Caco-2 (cell line): ENCODE measurements at regions not wholly inside any gene's neighbourhood (a gene's known extent, or its start where the extent isn't known, plus 50 kb on each side); places are given as distances from the start of the nearest gene placed in this dataset.

Experiments
- BruUV-seq: library from RNA; stranded (reverse); fragments of 400-500 nt; replicated peaks from 2 replicates; lab custom pipeline; 2021; lab: Mats Ljungman, UMichigan
- CTCF ChIA-PET: fragments of 300-600 bp; sonication (Branson Sonifier 250); formaldehyde crosslinking; loops from one replicate; lab custom pipeline; 2022; ENCODE audit warnings: antibody characterized with exemption; lab: Charles Lee
- POLR2A ChIA-PET: fragments of 300-600 bp; sonication (Branson Sonifier 250); formaldehyde crosslinking; loops from one replicate; lab custom pipeline; 2022; ENCODE audit warnings: antibody characterized with exemption; lab: Charles Lee
- DNase-seq, 2 experiments: peaks; one replicate each; pipeline versions ENCODE4 v3.0.0 to v3.0.0-alpha.2; 2020 to 2022
- H3K27me3 ChIP-seq: replicated peaks from 2 replicates; pipeline ENCODE4 v1.6.0; 2011; ENCODE audit warnings: low read length; ENCODE audit not compliant: control insufficient read depth, insufficient read depth
- H3K36me3 ChIP-seq: 2 replicates; pipeline ENCODE4 v1.5.1; 2011; ENCODE audit warnings: low read length; ENCODE audit not compliant: control insufficient read depth, insufficient read depth
- H3K4me1 ChIP-seq: fragments of 250-450 bp; sonication (Bioruptor Pico); 2 replicates; pipeline ENCODE4 v1.5.1; 2020; ENCODE audit warnings: mild to moderate bottlenecking
- H3K4me3 ChIP-seq: 2 replicates; pipeline ENCODE4 v1.5.1; 2011; ENCODE audit warnings: low read depth, mild to moderate bottlenecking, control low read depth, low read length
- H3K9me3 ChIP-seq: fragments of 250-450 bp; sonication (Bioruptor Pico); 2 replicates; pipeline ENCODE4 v1.5.1; 2020; ENCODE audit warnings: mild to moderate bottlenecking, moderate library complexity
- H3K27ac Mint-ChIP-seq: one replicate; pipeline ENCODE4 v1.8.0; 2022; ENCODE audit warnings: mixed read lengths; ENCODE audit not compliant: unreplicated experiment
- H3K27me3 Mint-ChIP-seq: one replicate; pipeline ENCODE4 v1.8.0; 2022; ENCODE audit warnings: mixed read lengths; ENCODE audit not compliant: insufficient read depth, unreplicated experiment
- H3K36me3 Mint-ChIP-seq: one replicate; pipeline ENCODE4 v1.8.0; 2022; ENCODE audit warnings: mild to moderate bottlenecking, mixed read lengths; ENCODE audit not compliant: insufficient read depth, unreplicated experiment
- H3K4me1 Mint-ChIP-seq: one replicate; pipeline ENCODE4 v1.8.0; 2022; ENCODE audit warnings: low read depth, mixed read lengths; ENCODE audit not compliant: unreplicated experiment
- H3K4me3 Mint-ChIP-seq: one replicate; pipeline ENCODE4 v1.8.0; 2022; ENCODE audit warnings: mild to moderate bottlenecking, moderate library complexity, mixed read lengths; ENCODE audit not compliant: unreplicated experiment
- H3K9me3 Mint-ChIP-seq: one replicate; pipeline ENCODE4 v1.8.0; 2022; ENCODE audit warnings: mixed read lengths; ENCODE audit not compliant: unreplicated experiment
- CTCF ChIP-seq, 2 experiments: fragments of 200-600 bp in 1 of 2; IDR thresholded peaks; 1 replicate in 1 of 2; 2 replicates in 1 of 2; pipeline versions ENCODE4 v1.5.1 to v1.8.0; 2011 to 2022; ENCODE audit warnings: antibody characterized with exemption in 1 of 2, control low read depth in 1 of 2, inconsistent platforms in 1 of 2, low read depth in 1 of 2, low read length in 1 of 2, mild to moderate bottlenecking in 1 of 2, moderate library complexity in 1 of 2; ENCODE audit not compliant: insufficient read depth in 1 of 2, severe bottlenecking in 1 of 2, unreplicated experiment in 1 of 2
- intact Hi-C: fragments of 100-400 bp; cut with micrococcal nuclease; formaldehyde crosslinking; loops from one replicate; pipeline ENCODE4 v1.10.0; 2022; ENCODE audit not compliant: unreplicated experiment

DNA sequence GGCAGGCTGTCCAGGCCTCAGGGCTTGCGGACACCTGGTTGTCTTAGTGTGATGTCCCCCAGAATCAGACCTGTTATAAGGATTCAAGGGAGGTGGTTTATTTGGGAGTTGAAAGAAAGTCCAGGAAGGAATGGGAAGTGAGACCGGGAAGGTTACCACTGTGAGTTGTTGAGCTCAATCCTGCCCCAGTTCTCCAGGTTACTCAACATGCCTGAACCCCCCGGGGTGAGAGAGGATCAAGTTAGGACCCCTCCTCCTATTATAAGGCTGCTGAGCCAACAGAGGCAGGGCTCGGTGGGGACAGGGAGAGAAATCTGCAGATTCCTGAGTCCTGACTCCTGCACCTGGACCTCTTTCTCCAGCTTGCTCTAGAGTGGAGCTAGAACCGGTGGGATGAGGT lies 86.4 kb downstream of the MRM1 start:
- no peaks in the 10 kb centered on the region for H3K4me1 Mint-ChIP-seq
- H3K36me3 ChIP-seq, result no peaks in the 10 kb centered on the region
- no peaks in the 10 kb centered on the region; the same call in none of the 2 replicates for H3K27me3 ChIP-seq
- no peaks in the 10 kb centered on the region for H3K9me3 Mint-ChIP-seq
- TF ChIP-seq CTCF (IDR thresholded peaks at IDR 0.05; ENCODE audit: insufficient read depth in 1 of 2, low read depth in 1 of 2, low read length in 1 of 2, severe bottlenecking in 1 of 2, unreplicated experiment in 1 of 2), result no peak
- peaks cover 28% of the 10 kb centered on the region for H3K27me3 Mint-ChIP-seq
- intact Hi-C loops, result no loop called here
- no peak for DNase-seq
- H3K4me3 Mint-ChIP-seq, result no peak overlapping the region
- ChIA-PET POLR2A (no interaction called here), CTCF (no interaction called here)
- H3K9me3 ChIP-seq, result no peaks in the 10 kb centered on the region
- no TSS peak for BruUV-seq
- H3K36me3 Mint-ChIP-seq, result no peaks in the 10 kb centered on the region
- H3K4me3 ChIP-seq, result no peak overlapping the region
- no peaks in the 10 kb centered on the region for H3K4me1 ChIP-seq
- no peak overlapping the region for H3K27ac Mint-ChIP-seq

- H3K4me1 ChIP-seq, result no peaks in the 10 kb centered on the region
- intact Hi-C loops, result no loop called here
- H3K4me3 Mint-ChIP-seq, result no peak overlapping the region
- no peaks in the 10 kb centered on the region for H3K36me3 Mint-ChIP-seq
- POLR2A ChIA-PET, result no interaction called here
- H3K4me3 ChIP-seq, result no peak overlapping the region
- TF ChIP-seq CTCF (IDR thresholded peaks at IDR 0.05; ENCODE audit: insufficient read depth in 1 of 2, low read depth in 1 of 2, low read length in 1 of 2, severe bottlenecking in 1 of 2, unreplicated experiment in 1 of 2), result no peak
- peaks cover 25% of the 10 kb centered on the region for H3K27me3 Mint-ChIP-seq
- H3K9me3 Mint-ChIP-seq, result no peaks in the 10 kb centered on the region
- H3K27me3 ChIP-seq, result no peaks in the 10 kb centered on the region; the same call in 1 of the 2 replicates
- CTCF ChIA-PET, result no interaction called here
- no peaks in the 10 kb centered on the region for H3K36me3 ChIP-seq
- H3K4me1 Mint-ChIP-seq, result no peaks in the 10 kb centered on the region
- no peak for DNase-seq
- no peaks in the 10 kb centered on the region for H3K9me3 ChIP-seq
- no TSS peak for BruUV-seq
- H3K27ac Mint-ChIP-seq, result no peak overlapping the region
These were observed 87.8 kb downstream of the MRM1 start for GRCh38 chr17:36689089-36689667.

DNA sequence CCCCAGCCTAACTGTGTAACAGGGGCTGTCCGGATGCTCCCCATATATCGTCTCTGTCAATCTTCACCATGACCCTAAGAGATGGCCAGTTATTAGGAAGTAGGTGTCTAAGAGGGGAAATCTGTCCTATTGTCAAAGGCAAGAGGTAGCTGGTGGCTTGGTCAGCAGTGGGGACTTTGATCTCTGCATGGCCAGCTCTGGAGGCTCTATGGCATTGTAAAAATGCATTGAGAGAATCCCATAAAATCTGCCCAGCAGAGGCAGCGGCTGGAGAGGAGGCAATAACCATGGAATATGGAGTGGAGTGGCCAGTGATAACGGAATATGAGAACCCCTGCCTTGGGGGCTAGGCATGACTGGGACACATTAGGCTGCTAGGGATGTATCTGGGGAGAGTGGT lies 88.8 kb downstream of the MRM1 start:
- H3K9me3 Mint-ChIP-seq, result no peaks in the 10 kb centered on the region
- ChIA-PET POLR2A (no interaction called here), CTCF (no interaction called here)
- DNase-seq, result no peak
- no TSS peak for BruUV-seq
- no peaks in the 10 kb centered on the region for H3K9me3 ChIP-seq
- no peak overlapping the region for H3K4me3 ChIP-seq
- no peak overlapping the region for H3K4me3 Mint-ChIP-seq
- H3K36me3 ChIP-seq, result no peaks in the 10 kb centered on the region
- no peak overlapping the region for H3K27ac Mint-ChIP-seq
- intact Hi-C loops, result no loop called here
- H3K27me3 Mint-ChIP-seq, result peaks cover 29% of the 10 kb centered on the region
- no peaks in the 10 kb centered on the region for H3K4me1 Mint-ChIP-seq
- H3K4me1 ChIP-seq, result no peaks in the 10 kb centered on the region
- no peaks in the 10 kb centered on the region; the same call in 1 of the 2 replicates for H3K27me3 ChIP-seq
- no peak for TF ChIP-seq CTCF (IDR thresholded peaks at IDR 0.05; ENCODE audit: insufficient read depth in 1 of 2, low read depth in 1 of 2, low read length in 1 of 2, severe bottlenecking in 1 of 2, unreplicated experiment in 1 of 2)
- no peaks in the 10 kb centered on the region for H3K36me3 Mint-ChIP-seq
